Prostate gland (tissue), 2 donors: ENCODE measurements at regions not wholly inside any gene's neighbourhood (a gene's known extent, or its start where the extent isn't known, plus 50 kb on each side); places are given as distances from the start of the nearest gene placed in this dataset.

Experiments
- DNase-seq: peaks from one replicate; pipeline ENCODE4 v3.0.0-alpha.2; 2019; ENCODE audit warnings: low spot score
- H3K27ac ChIP-seq, 2 donors: fragments of 200-600 bp; sonication (generic); 2 replicates each; pipeline ENCODE4 v1.5.1; 2017 to 2019
- H3K27me3 ChIP-seq: fragments of 200-600 bp; sonication (generic); replicated peaks from 2 replicates; pipeline ENCODE4 v1.5.1; 2019; ENCODE audit not compliant: insufficient read depth
- H3K36me3 ChIP-seq, 2 donors: fragments of 200-600 bp; sonication (generic); 1 replicate in 1 of 2; 2 replicates in 1 of 2; pipeline versions ENCODE4 v1.5.1 to v1.8.1; 2017 to 2019
- H3K4me1 ChIP-seq: fragments of 200-600 bp; sonication (generic); replicated peaks from 2 replicates; pipeline ENCODE4 v1.5.1; 2019
- H3K4me3 ChIP-seq, 2 donors: fragments of 200-600 bp; sonication (generic); 2 replicates each; pipeline ENCODE4 v1.5.1; 2017 to 2019
- H3K9me3 ChIP-seq: fragments of 200-600 bp; sonication (generic); 2 replicates; pipeline ENCODE4 v1.5.1; 2017
- CTCF ChIP-seq, 4 experiments: fragments of 200-600 bp in 2 of 4; fragments of 450-650 bp in 2 of 4; sonication (generic) in 2 of 4; IDR thresholded peaks; 1 replicate in 3 of 4; 2 replicates in 1 of 4; pipeline ENCODE4 v1.5.1; 2016 to 2019; ENCODE audit warnings: antibody characterized with exemption in 4 of 4, mild to moderate bottlenecking in 2 of 4, moderate library complexity in 2 of 4
- POLR2A ChIP-seq: fragments of 450-650 bp; IDR thresholded peaks from one replicate; pipeline ENCODE4 v1.6.1; 2016; ENCODE audit warnings: antibody characterized with exemption, mild to moderate bottlenecking
- POLR2AphosphoS5 ChIP-seq: sonication (generic); formaldehyde crosslinking; IDR thresholded peaks from one replicate; pipeline ENCODE4 v1.6.1; 2017; ENCODE audit warnings: antibody characterized with exemption
- WGBS: methylation state at CpG from one replicate; pipeline ENCODE4 v1.1.5; 2018; 5-methylcytosine and 5-hydroxymethylcytosine counted together
- intact Hi-C: fragments of 100-400 bp; cut with DNase I; formaldehyde crosslinking; loops from one replicate; pipeline ENCODE4 v1.14.2; 2022

- Histone ChIP-seq H3K4me3 (no peak overlapping the region), H3K4me1 (no peaks in the 10 kb centered on the region), H3K9me3 (no peaks in the 10 kb centered on the region), H3K27ac (no peak overlapping the region), H3K27me3 (no peaks in the 10 kb centered on the region), H3K36me3 (no peaks in the 10 kb centered on the region)
- intact Hi-C loops, result no loop called here
- 79% methylated on average over 1 of the region's 1 CpG for WGBS
- TF ChIP-seq CTCF (IDR thresholded peaks at IDR 0.05) (no peak), POLR2AphosphoS5 (no peak), POLR2A (no peak)
- DNase-seq, result no peak
Observed at GRCh38 chr5:34539183-34539582, 116.9 kb upstream of the RAI14 start.

GRCh38 chr5:34541067-34541466 is 115.1 kb upstream of the RAI14 start:
- Histone ChIP-seq H3K9me3 (no peaks in the 10 kb centered on the region), H3K36me3 (no peaks in the 10 kb centered on the region), H3K4me1 (no peaks in the 10 kb centered on the region), H3K27ac (no peak overlapping the region), H3K4me3 (no peak overlapping the region), H3K27me3 (no peaks in the 10 kb centered on the region)
- no peak for DNase-seq
- TF ChIP-seq POLR2A (no peak), POLR2AphosphoS5 (no peak), CTCF (IDR thresholded peaks at IDR 0.05) (no peak)
- intact Hi-C loops, result no loop called here
- 94% methylated on average over 4 of the region's 4 CpGs for WGBS

- Histone ChIP-seq H3K4me3 (no peak overlapping the region), H3K36me3 (no peaks in the 10 kb centered on the region), H3K27ac (no peak overlapping the region), H3K9me3 (no peaks in the 10 kb centered on the region), H3K4me1 (no peaks in the 10 kb centered on the region), H3K27me3 (no peaks in the 10 kb centered on the region)
- intact Hi-C loops, result no loop called here
- DNase-seq, result no peak
- 46% methylated on average over 1 of the region's 1 CpG for WGBS
- no peak for TF ChIP-seq POLR2A
- no peak for TF ChIP-seq POLR2AphosphoS5
- no peak for TF ChIP-seq CTCF (IDR thresholded peaks at IDR 0.05)
Observed at GRCh38 chr5:34542818-34543217, 113.3 kb upstream of the RAI14 start.

GRCh38 chr5:34543687-34544086 is 112.4 kb upstream of the RAI14 start:
- TF ChIP-seq POLR2AphosphoS5, result no peak
- TF ChIP-seq CTCF (IDR thresholded peaks at IDR 0.05), result no peak
- no peak for TF ChIP-seq POLR2A
- WGBS, result 0% methylated on average over 1 of the region's 1 CpG

GRCh38 chr5:34544403-34544802 is 111.7 kb upstream of the RAI14 start:
- DNase-seq, result no peak
- Histone ChIP-seq H3K4me3 (no peak overlapping the region), H3K4me1 (no peaks in the 10 kb centered on the region), H3K9me3 (no peaks in the 10 kb centered on the region), H3K27me3 (no peaks in the 10 kb centered on the region), H3K36me3 (no peaks in the 10 kb centered on the region), H3K27ac (no peak overlapping the region)
- intact Hi-C loops, result no loop called here
- no peak for TF ChIP-seq CTCF (IDR thresholded peaks at IDR 0.05)
- no peak for TF ChIP-seq POLR2AphosphoS5
- no peak for TF ChIP-seq POLR2A
- WGBS, result 78% methylated on average over 1 of the region's 1 CpG

More at GRCh38 chr5:34543687-34544086, 112.4 kb upstream of the RAI14 start:
- Histone ChIP-seq H3K27me3 (no peaks in the 10 kb centered on the region), H3K9me3 (no peaks in the 10 kb centered on the region), H3K27ac (no peak overlapping the region), H3K4me3 (no peak overlapping the region), H3K4me1 (no peaks in the 10 kb centered on the region), H3K36me3 (no peaks in the 10 kb centered on the region)
- DNase-seq, result no peak
- intact Hi-C loops, result no loop called here
